ENCODE measurements at regions not wholly inside any gene's neighbourhood (a gene's known extent, or its start where the extent isn't known, plus 50 kb on each side); places are given as distances from the start of the nearest gene placed in this dataset.

GRCh38 chr3:64852738-64853137 is 164.9 kb upstream of the ADAMTS9 start:
- Histone ChIP-seq H3K4me3 (ENCODE audit: low read depth, low read length) (no peak overlapping the region), H3K36me3 (ENCODE audit: control insufficient read depth, insufficient read depth, low read length) (no peaks in the 10 kb centered on the region), H3K27me3 (ENCODE audit: control insufficient read depth, insufficient read depth, low read length) (no peaks in the 10 kb centered on the region)
- DNase-seq (ENCODE audit: low read depth) (no peak), FAIRE-seq (no peak)
- TF ChIP-seq CTCF (IDR thresholded peaks at IDR 0.05; ENCODE audit: insufficient read depth, low read length, severe bottlenecking) = no peak

GRCh38 chr3:64848822-64849221 is 161.0 kb upstream of the ADAMTS9 start:
- Histone ChIP-seq H3K4me3 (ENCODE audit: low read depth, low read length) (no peak overlapping the region), H3K36me3 (ENCODE audit: control insufficient read depth, insufficient read depth, low read length) (no peaks in the 10 kb centered on the region), H3K27me3 (ENCODE audit: control insufficient read depth, insufficient read depth, low read length) (no peaks in the 10 kb centered on the region)
- no peak for FAIRE-seq
- no peak for TF ChIP-seq CTCF (IDR thresholded peaks at IDR 0.05; ENCODE audit: insufficient read depth, low read length, severe bottlenecking)
- DNase-seq (ENCODE audit: low read depth) = no peak

DNA sequence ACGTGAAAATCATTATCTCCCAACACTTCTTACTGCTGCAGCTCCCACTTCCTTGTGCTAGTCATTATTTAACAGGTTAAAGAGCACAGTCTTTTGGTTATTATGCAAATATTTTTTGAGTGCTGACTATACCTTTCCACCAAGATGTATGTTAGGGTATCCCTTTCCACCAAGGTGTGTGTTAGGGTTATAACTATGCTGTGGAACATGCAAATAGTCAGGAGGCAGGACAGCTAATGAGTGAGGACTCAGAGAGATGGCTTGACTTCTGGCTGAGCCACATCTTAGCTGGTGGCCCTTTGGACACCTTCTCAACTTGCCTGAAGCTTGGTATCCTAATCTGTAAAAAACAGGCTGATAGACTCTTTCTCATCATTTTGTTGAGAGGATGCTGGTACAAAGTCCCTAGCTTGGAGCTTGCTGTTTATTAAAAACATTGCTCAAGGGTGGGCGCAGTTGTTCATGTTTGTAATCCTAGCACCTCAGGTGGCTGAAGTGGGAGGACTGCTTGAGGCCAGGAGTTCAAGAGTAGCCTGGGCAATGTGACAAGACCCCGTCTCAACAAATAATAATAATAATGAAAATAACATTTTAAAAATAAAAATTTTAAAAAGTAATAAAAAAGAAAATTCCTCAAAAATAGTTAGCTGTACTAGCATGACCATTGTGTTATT is 160.5 kb upstream of the ADAMTS9 start:
- Histone ChIP-seq H3K4me3 (ENCODE audit: low read depth, low read length) (no peak overlapping the region), H3K27me3 (ENCODE audit: control insufficient read depth, insufficient read depth, low read length) (no peaks in the 10 kb centered on the region), H3K36me3 (ENCODE audit: control insufficient read depth, insufficient read depth, low read length) (no peaks in the 10 kb centered on the region)
- FAIRE-seq (no peak), DNase-seq (ENCODE audit: low read depth) (no peak)
- TF ChIP-seq CTCF (IDR thresholded peaks at IDR 0.05; ENCODE audit: insufficient read depth, low read length, severe bottlenecking) = no peak

- DNase-seq (ENCODE audit: low read depth) (no peak), FAIRE-seq (no peak)
- TF ChIP-seq CTCF (IDR thresholded peaks at IDR 0.05; ENCODE audit: insufficient read depth, low read length, severe bottlenecking) = no peak
Measured at GRCh38 chr3:64844558-64844957, 156.8 kb upstream of the ADAMTS9 start.

DNA sequence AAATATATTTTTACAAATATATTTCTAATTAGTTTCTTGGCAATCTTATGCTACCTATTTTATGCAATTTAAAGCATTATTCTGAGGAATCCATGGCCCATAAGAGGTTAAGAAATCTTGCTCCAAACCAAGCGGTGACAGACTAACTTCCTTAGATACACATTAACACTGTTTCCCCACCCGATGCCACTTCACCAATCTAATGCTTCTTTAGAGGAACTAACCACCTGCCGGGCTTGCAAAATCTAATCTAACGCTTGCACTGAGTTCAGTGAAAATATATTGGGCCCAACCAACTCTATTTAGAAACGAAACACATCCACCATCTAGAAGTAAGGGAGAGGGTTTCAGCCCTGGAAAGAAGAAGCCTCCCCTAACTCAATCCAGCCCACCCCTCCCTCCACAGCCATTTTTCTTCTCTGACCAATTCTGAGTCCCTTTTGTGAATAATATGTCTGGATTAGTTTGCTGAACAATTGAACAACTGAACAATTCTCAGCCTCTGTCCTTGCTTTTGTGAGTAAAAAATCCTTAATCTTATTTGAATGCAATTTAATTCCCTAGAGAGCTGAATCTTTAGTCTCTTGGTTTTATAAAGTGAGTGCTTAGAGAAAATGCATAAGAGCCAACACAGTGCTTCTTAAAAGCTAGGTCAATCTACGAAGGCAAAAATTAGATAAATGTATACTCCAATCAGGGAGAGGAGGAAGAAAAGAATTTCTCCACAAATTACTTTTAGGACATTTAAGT is 150.4 kb upstream of the ADAMTS9 start:
- DNase-seq (ENCODE audit: low read depth) (no peak), FAIRE-seq (no peak)
- H3K36me3 ChIP-seq (ENCODE audit: control insufficient read depth, insufficient read depth, low read length) = no peaks in the 10 kb centered on the region
- TF ChIP-seq CTCF (IDR thresholded peaks at IDR 0.05; ENCODE audit: insufficient read depth, low read length, severe bottlenecking) = no peak
- no peak overlapping the region for H3K4me3 ChIP-seq (ENCODE audit: low read depth, low read length)
- H3K27me3 ChIP-seq (ENCODE audit: control insufficient read depth, insufficient read depth, low read length) = no peaks in the 10 kb centered on the region

More at GRCh38 chr3:64844558-64844957, 156.8 kb upstream of the ADAMTS9 start:
- Histone ChIP-seq H3K36me3 (ENCODE audit: control insufficient read depth, insufficient read depth, low read length) (no peaks in the 10 kb centered on the region), H3K4me3 (ENCODE audit: low read depth, low read length) (no peak overlapping the region), H3K27me3 (ENCODE audit: control insufficient read depth, insufficient read depth, low read length) (no peaks in the 10 kb centered on the region)

Measured in bronchial epithelial cell (primary cell).